ENCODE measurements at regions not wholly inside any gene's neighbourhood (a gene's known extent, or its start where the extent isn't known, plus 50 kb on each side); places are given as distances from the start of the nearest gene placed in this dataset.

- no peak for TF ChIP-seq POLR2A (IDR thresholded peaks at IDR 0.05)
- no peak for TF ChIP-seq CTCF (IDR thresholded peaks at IDR 0.05)
These were observed 789.7 kb upstream of the ZNF608 start for GRCh38 chr5:125536095-125536494.
